ENCODE measurements at regions not wholly inside any gene's neighbourhood (a gene's known extent, or its start where the extent isn't known, plus 50 kb on each side); places are given as distances from the start of the nearest gene placed in this dataset.

GRCh38 chr16:35195864-35196216, 1736.4 kb downstream of the TP53TG3F start:
- POLR2A ChIA-PET (ENCODE audit: low non-redundant PET) = no interaction called here
- BruUV-seq (replicated peaks) = no TSS peak
- intact Hi-C loops (cut with micrococcal nuclease; ENCODE audit: unreplicated experiment) = no loop called here
- no peaks in the 10 kb centered on the region for H3K36me3 ChIP-seq (ENCODE audit: insufficient read depth, low read length, poor library complexity, severe bottlenecking)
- H3K27me3 ChIP-seq (replicated peaks; ENCODE audit: insufficient read depth, low read depth, low read length, poor library complexity) = no peaks in the 10 kb centered on the region
- H3K4me3 ChIP-seq (ENCODE audit: low read depth, low read length, poor library complexity, severe bottlenecking) = no peak overlapping the region
- no peak overlapping the region for H3K27ac ChIP-seq (ENCODE audit: low read depth, low read length, poor library complexity, severe bottlenecking)
- no peak for DNase-seq (ENCODE audit: low spot score)
- no peaks in the 10 kb centered on the region for H3K4me1 ChIP-seq (ENCODE audit: insufficient read depth, low read length, poor library complexity, severe bottlenecking)
- peaks cover 33% of the 10 kb centered on the region for H3K9me3 ChIP-seq (ENCODE audit: low read depth, low read length, poor library complexity, severe bottlenecking)
- no peak for TF ChIP-seq EZH2 (IDR thresholded peaks at IDR 0.05; ENCODE audit: borderline replicate concordance, low read depth, low read length, poor library complexity, severe bottlenecking)
- TF ChIP-seq CTCF (conservative IDR thresholded peaks at IDR 0.05; ENCODE audit: low read depth, low read length) = no peak
- CTCF ChIA-PET = no interaction called here

- Histone ChIP-seq H3K4me3 (ENCODE audit: low read depth, low read length, poor library complexity, severe bottlenecking) (no peak overlapping the region), H3K36me3 (ENCODE audit: insufficient read depth, low read length, poor library complexity, severe bottlenecking) (no peaks in the 10 kb centered on the region), H3K9me3 (ENCODE audit: low read depth, low read length, poor library complexity, severe bottlenecking) (peaks cover 31% of the 10 kb centered on the region), H3K4me1 (ENCODE audit: insufficient read depth, low read length, poor library complexity, severe bottlenecking) (no peaks in the 10 kb centered on the region), H3K27me3 (replicated peaks; ENCODE audit: insufficient read depth, low read depth, low read length, poor library complexity) (no peaks in the 10 kb centered on the region), H3K27ac (ENCODE audit: low read depth, low read length, poor library complexity, severe bottlenecking) (no peak overlapping the region)
- ChIA-PET CTCF (no interaction called here), POLR2A (ENCODE audit: low non-redundant PET) (no interaction called here)
- intact Hi-C loops (cut with micrococcal nuclease; ENCODE audit: unreplicated experiment) = no loop called here
- DNase-seq (ENCODE audit: low spot score) = no peak
- TF ChIP-seq EZH2 (IDR thresholded peaks at IDR 0.05; ENCODE audit: borderline replicate concordance, low read depth, low read length, poor library complexity, severe bottlenecking) (no peak), CTCF (conservative IDR thresholded peaks at IDR 0.05; ENCODE audit: low read depth, low read length) (no peak)
- no TSS peak for BruUV-seq (replicated peaks)
Measured at GRCh38 chr16:35196313-35196712, 1736.9 kb downstream of the TP53TG3F start.

GRCh38 chr16:35197656-35198055, 1738.2 kb downstream of the TP53TG3F start:
- Histone ChIP-seq H3K4me3 (ENCODE audit: low read depth, low read length, poor library complexity, severe bottlenecking) (no peak overlapping the region), H3K27ac (ENCODE audit: low read depth, low read length, poor library complexity, severe bottlenecking) (no peak overlapping the region), H3K9me3 (ENCODE audit: low read depth, low read length, poor library complexity, severe bottlenecking) (peaks cover 32% of the 10 kb centered on the region), H3K27me3 (replicated peaks; ENCODE audit: insufficient read depth, low read depth, low read length, poor library complexity) (no peaks in the 10 kb centered on the region), H3K4me1 (ENCODE audit: insufficient read depth, low read length, poor library complexity, severe bottlenecking) (no peaks in the 10 kb centered on the region), H3K36me3 (ENCODE audit: insufficient read depth, low read length, poor library complexity, severe bottlenecking) (no peaks in the 10 kb centered on the region)
- BruUV-seq (replicated peaks) = no TSS peak
- ChIA-PET POLR2A (ENCODE audit: low non-redundant PET) (no interaction called here), CTCF (no interaction called here)
- intact Hi-C loops (cut with micrococcal nuclease; ENCODE audit: unreplicated experiment) = no loop called here
- no peak for TF ChIP-seq EZH2 (IDR thresholded peaks at IDR 0.05; ENCODE audit: borderline replicate concordance, low read depth, low read length, poor library complexity, severe bottlenecking)
- no peak for TF ChIP-seq CTCF (conservative IDR thresholded peaks at IDR 0.05; ENCODE audit: low read depth, low read length)
- DNase-seq (ENCODE audit: low spot score) = no peak
